SU-DHL-6 (cell line): ENCODE measurements at regions not wholly inside any gene's neighbourhood (a gene's known extent, or its start where the extent isn't known, plus 50 kb on each side); places are given as distances from the start of the nearest gene placed in this dataset.

Source experiments
- EZH2phosphoT487 ChIP-seq: fragments of 200-600 bp; sonication (generic), shearing (Covaris generic); conservative IDR thresholded peaks from 2 replicates; pipeline ENCODE4 v1.6.1; 2018; ENCODE audit warnings: mild to moderate bottlenecking, antibody characterized with exemption, low read length, moderate library complexity, mixed read lengths
- TF ChIP-seq, protein P1 (sequence below): fragments of 200-600 bp; sonication (generic); IDR thresholded peaks from one replicate; pipeline ENCODE4 v1.5.1; 2017; ENCODE audit warnings: antibody characterized with exemption, mild to moderate bottlenecking, low read length, moderate library complexity; ENCODE audit not compliant: insufficient read depth, poor library complexity, severe bottlenecking

DNA sequence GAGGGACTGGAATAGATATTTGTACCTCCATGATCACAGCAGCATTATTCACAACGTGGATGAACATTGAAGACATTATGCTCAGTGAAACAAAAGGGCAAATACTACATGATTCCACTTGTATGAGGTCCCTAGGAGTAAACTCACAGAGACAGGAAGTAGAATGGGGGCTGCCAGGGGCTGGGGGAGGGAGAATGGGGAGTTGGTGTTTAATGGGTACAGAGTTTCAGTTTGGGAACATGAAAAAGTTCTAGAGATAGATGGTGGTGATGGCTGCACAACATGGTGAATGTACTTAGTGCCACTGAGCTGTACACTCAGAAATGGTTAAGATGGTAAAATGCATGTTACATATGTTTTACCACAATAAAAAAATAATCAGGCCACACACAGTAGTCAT lies 164.3 kb upstream of the RREB1 start:
- no peak for TF ChIP-seq EZH2phosphoT487
- TF ChIP-seq, protein P1, sequence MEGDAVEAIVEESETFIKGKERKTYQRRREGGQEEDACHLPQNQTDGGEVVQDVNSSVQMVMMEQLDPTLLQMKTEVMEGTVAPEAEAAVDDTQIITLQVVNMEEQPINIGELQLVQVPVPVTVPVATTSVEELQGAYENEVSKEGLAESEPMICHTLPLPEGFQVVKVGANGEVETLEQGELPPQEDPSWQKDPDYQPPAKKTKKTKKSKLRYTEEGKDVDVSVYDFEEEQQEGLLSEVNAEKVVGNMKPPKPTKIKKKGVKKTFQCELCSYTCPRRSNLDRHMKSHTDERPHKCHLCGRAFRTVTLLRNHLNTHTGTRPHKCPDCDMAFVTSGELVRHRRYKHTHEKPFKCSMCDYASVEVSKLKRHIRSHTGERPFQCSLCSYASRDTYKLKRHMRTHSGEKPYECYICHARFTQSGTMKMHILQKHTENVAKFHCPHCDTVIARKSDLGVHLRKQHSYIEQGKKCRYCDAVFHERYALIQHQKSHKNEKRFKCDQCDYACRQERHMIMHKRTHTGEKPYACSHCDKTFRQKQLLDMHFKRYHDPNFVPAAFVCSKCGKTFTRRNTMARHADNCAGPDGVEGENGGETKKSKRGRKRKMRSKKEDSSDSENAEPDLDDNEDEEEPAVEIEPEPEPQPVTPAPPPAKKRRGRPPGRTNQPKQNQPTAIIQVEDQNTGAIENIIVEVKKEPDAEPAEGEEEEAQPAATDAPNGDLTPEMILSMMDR, result no peak
